22Rv1 (cell line): ENCODE measurements at regions not wholly inside any gene's neighbourhood (a gene's known extent, or its start where the extent isn't known, plus 50 kb on each side); places are given as distances from the start of the nearest gene placed in this dataset.

Experiments used
- CTCF ChIP-seq: fragments of 450-650 bp; IDR thresholded peaks from 2 replicates; pipeline ENCODE4 v1.5.1; 2017; ENCODE audit warnings: mild to moderate bottlenecking
- ZFX ChIP-seq: fragments of 450-650 bp; IDR thresholded peaks from 2 replicates; pipeline ENCODE4 v1.6.1; 2017; ENCODE audit warnings: antibody characterized with exemption, borderline replicate concordance

DNA sequence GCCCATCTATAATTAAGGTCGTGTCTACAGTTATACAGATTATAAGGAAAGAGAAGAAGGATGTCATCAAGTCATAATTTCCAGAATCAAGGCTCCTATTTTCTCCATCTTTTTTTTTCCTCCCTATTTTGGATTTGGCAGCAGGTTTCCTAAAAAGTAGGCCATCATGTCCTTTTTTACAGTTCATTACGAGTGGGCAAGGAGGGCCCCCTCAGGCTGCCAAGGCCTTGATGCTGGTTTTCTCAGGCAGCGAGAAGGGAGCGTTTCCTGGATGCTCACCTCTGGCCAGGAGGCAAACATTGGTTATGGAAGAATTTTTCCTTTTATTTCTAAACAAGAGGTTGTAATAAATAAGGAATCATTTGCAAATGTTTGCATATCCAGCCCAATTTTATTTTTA is 414.6 kb downstream of the DHX35 start:
- TF ChIP-seq CTCF, result no peak
- no peak for TF ChIP-seq ZFX
